HG02884 (cell line): ENCODE measurements at regions not wholly inside any gene's neighbourhood (a gene's known extent, or its start where the extent isn't known, plus 50 kb on each side); places are given as distances from the start of the nearest gene placed in this dataset.
"Not testable (repeated sequence)": the region's sequence is repeated elsewhere in the genome, so short reads cannot be mapped to it uniquely, and the experiment has no call there.

Experiments used
- ATAC-seq: cut with Tn5 transposase; IDR thresholded peaks from one replicate; pipeline ENCODE4 v1.9.1; 2021; ENCODE audit warnings: mild to moderate bottlenecking, moderate library complexity; ENCODE audit not compliant: unreplicated experiment

DNA sequence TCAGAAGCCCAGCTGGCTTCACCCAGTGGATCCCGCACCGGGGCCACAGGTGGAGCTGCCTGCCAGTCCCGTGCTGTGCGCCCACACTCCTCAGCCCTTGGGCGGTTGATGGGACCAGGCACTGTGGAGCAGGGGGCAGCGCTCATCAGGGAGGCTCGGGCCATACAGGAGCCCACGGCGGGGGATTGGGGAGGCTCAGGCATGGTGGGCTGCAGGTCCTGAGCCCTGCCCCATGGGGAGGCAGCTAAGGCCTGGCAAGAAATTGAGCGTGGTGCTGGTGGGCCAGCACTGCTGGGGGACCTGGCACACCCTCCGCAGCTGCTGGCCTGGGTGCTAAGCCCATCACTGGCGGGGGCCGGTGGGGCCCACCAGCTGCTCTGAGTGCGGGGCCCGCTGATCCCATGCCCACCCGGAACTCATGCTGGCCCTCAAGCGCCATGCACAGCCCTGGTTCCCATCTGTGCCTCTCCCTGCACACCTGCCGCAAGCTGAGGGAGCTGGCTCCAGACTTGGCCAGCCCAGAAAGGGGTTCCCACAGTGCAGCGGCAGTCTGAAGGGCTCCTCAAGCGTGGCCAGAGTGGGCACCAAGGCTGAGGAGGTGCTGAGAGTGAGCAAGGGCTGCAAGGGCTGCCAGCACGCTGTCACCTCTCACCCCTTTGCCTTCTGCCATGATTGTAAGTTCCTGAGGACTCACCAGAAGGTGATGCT, 705.1 kb downstream of the STPG2 start:
- ATAC-seq = not testable (repeated sequence)

DNA sequence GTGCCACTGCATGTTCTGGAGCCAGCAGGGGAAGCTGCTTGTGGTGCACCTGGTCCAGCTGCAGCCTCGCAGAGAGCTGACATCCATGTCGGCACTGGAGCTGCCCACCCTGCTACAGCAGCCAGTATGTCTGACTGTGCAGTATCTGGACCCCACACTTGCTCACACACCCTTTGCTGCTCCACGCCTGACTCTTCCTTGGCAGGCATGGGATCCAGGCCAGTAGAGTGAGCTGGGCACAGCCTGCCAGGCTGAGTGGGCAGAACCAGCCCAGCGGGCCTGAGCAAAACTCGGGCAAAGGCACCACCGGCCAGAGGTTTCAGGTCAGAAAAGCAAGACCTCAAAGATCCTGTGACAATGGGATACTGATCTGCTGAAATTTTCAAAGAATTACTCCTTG, 690.1 kb downstream of the STPG2 start:
- no peak for ATAC-seq

DNA sequence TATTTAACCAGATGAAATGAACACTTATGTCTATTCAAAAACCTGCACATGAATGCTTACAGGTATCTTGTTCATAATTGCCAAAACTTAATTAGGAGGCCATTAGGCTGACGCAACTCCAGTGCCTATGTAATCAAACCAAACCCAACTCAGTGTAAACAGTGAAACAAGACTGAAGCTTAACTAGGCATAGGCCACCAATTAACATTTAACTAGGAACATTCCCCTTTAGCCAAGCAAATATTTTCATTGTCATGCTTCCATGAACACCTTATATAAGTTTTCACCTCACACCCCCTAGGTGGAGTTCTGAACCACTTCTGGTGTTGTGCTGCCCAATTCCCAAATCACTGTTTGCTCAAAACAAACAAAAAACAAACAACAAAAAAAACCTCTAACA, 686.0 kb downstream of the STPG2 start:
- no peak for ATAC-seq

DNA sequence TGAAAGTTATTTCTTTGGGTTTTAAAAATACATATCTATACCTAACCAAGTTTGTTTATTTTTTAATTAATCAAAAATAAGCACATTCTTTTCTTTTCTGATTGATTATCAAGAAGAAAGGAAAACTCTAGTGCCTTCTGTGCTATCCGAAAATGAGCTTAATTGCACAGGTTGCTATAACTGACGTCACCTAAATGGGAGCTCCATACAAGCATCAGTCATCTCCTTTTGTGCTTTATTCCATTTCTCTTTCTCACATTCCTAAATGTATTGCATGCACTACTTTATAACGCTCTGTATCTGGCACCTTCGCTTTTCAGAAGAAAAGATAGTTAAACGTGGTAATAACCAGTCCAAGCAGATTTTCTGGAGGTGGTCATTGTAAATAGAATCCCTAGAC, 675.0 kb downstream of the STPG2 start:
- no peak for ATAC-seq

DNA sequence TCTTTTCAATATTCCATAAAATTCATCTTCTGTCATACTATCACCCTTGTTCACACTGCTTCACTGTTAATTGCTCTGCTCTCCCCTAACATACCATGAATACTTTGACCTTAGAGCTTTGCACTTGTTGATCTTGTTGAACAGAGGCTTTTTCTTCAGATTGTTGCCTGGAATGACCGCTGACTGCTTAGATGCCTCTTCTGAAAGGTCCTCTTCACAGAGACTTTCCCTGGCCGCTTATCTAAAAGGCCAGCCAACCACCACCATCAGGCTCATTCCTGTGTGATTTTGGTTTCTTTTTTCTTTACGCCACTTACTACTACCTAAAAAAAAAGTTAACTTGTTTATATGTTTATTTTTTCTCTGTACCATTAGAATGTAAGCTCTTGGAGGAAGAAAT, 667.7 kb downstream of the STPG2 start:
- ATAC-seq = no peak

DNA sequence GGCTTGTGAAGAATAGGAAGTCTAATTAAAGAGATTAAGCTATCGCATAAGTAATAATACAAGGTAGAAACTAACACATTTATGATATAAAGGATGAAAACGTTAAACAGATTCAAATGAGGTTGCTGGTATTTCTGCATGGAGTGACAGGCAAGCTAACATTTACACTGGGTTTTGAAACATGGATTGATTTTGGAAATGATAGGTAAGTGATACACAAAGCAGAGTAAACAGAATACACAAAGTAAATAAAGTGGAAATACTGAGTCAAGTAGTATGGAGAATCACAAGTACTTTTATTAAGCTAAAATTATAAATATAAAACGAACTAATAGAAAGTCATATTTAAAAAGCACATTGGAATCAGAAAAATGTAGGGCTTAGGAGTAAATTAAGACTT, 665.3 kb downstream of the STPG2 start:
- no peak for ATAC-seq

DNA sequence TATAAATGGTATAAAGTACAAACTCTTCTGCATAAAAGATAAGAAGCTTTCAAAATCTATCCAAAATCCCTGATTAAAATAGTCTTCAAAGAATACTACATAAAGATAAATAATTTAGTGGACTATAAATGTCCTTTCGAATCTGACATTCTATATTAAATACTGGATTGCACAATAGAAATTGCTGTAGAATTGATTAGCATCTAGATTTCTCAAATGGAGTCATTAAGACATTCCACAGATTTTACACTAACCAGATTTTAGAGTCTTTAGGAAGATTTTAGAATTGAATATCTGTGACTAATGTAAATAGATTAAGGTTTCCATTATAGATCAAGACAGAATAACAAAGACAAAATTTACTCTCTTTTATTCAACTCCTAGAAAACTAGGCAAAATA, 663.9 kb downstream of the STPG2 start:
- ATAC-seq = no peak

DNA sequence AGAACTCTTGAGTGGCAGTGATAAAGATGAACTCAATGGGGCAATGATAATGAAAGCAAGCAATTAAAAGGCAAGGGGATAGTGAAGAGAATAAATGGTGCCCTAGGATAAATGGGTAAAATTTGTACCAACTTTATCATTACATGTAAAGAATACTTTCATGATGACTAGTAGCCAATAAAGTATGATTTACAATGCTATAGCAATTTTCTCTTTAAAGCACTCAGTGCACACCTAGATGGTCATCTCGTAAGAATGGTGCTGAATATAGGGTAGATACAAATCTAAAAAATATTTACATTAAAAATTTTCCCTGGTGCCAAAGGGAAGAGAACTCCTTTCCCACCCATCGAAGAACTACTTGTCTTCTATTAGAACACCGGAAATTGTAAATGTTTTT, 651.4 kb downstream of the STPG2 start:
- ATAC-seq = no peak

DNA sequence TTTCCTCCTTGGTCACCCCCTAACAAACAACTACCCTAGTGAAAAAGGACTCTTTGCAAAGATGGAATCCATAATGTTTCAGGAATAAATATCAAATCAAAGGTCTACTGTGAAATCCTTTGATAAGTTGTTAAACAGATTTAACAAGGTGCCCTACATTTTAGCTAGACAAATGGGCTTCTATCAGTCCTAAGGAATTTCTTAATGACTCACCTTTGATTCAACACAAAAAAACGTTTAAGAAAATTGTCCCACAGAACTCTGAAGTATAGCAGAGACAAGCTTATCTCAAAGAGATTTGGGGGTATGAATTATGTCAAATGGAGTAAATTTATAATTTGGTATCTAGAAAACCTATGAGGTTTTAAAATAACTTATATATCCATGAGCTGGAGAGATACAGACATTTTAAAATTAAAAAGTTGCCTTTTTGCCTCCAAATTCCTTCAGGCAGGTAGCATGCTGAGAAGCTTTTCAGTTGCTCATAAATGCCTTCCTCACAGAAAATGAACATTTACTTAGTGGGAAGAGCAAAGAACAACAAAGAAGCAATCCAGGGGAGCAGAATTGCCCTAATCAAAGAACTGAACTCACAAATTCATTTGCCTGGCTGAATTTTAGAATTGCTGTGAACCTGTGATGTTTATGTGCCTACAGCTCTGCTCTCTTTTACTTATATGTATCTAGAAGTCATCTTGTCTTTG, 649.3 kb downstream of the STPG2 start:
- no peak for ATAC-seq

DNA sequence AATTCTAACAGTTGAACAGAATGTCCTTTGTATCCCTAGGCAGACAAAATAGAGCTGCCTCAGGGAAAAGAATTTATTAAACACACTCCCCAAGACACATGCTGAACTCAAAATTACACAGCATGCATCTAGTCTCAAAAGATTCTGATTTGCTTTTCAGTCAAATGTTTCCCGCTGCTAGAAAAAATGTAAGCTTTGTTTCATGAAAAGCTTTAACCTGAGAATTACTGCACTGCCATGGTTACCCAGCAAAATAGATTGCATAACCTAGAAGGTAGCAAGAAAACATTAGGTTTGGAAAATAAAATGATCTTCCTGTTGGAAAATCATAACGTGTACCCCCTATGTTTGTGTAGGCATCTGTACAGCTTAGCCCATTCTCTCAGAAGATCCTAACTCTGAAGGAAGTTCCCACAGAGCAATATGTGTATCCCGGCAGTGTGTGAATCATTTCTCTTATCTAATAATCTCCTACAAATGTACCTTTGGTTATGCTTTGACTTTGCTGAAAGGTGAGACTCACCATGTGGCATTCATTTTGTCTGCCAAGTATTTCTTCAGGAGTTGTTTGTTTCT, 646.9 kb downstream of the STPG2 start:
- ATAC-seq = no peak

DNA sequence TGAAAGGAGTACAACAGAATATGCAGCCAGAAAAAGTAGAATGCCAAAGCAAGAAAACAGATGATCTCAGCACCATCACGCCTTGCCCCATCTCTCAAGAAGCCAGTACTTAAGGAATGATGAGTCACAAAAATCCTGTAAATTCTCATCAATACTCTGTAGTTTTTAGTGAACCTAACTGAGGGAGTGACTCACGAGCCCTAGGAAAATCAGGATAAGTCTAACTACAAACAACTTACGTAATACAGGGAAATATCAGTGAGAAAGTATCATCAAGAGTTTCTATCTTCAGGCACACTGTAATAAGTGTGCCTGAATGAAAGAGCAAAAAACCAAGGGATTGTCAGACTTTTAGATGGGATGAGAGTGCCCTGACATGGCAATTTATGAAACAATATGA, 644.4 kb downstream of the STPG2 start:
- no peak for ATAC-seq

DNA sequence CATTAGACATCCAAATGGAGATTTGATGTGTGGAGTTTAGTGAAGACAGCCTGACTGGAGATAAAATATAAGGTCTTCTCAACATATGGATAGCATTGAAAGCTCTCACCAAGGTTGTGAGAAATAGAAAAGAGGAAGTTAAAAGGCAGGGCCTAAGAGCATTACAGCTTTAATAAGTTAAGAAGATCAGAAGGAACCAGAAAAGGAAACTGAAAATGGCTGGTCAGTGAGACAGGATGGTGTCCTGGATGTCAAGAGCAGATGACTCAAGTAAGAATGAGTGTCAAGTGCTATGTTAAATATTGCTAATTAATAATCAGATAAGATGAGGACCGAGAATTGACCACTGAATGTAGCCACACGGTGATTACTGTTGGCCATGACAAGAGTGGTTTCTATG, 642.9 kb downstream of the STPG2 start:
- no peak for ATAC-seq

DNA sequence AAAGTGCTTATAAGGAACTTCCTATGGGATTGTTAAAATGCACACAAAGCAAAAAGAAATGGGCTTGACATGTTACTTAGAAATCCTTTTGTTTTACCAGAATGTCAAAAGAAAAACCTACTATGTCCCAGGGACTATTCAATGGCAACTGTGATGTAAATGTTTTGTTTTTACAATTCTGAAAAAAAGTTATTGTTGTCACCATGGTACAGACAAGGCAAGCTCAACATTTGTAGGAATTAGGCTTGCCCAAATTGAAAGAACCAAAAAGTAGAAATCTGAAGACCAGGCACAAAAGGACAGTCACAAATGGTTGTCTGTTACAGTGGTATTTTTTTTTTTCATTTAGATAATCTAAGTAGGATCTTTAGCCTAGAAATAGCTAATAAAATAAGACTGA, 638.6 kb downstream of the STPG2 start:
- no peak for ATAC-seq

DNA sequence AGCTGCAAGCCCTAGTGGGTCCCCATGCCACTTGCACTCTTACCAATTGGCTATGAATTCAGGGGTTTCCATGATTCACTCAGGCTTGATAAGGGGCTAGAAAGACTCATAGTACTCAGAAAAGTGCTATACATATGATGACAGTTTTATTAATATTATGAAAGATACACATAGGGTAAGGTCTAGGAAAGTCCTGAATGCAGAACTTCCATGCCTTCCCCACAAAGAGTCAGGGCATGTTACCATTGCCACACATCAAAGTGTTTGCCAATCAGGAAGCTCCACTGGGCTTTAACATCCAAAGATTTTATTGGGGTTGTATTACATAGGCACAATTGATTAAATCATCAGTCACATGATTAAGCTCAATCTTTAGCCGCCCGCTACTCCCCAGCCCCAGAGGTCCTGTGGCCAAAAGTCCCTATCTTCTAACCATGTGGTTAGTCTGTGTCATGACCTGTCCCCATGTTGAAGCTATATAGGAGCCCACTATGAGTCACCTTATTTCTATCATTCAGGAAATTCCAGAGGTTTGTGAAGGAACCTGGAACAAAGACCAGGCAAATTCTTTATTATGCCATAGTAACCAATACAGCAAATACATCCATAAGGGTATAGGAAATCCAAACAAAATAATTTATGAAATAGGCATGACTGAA, 635.6 kb downstream of the STPG2 start:
- no peak for ATAC-seq
